ENCODE measurements at regions not wholly inside any gene's neighbourhood (a gene's known extent, or its start where the extent isn't known, plus 50 kb on each side); places are given as distances from the start of the nearest gene placed in this dataset.
A peak's percentile ranks its signal among the peaks of the same experiment; 100 is the strongest.

DNA sequence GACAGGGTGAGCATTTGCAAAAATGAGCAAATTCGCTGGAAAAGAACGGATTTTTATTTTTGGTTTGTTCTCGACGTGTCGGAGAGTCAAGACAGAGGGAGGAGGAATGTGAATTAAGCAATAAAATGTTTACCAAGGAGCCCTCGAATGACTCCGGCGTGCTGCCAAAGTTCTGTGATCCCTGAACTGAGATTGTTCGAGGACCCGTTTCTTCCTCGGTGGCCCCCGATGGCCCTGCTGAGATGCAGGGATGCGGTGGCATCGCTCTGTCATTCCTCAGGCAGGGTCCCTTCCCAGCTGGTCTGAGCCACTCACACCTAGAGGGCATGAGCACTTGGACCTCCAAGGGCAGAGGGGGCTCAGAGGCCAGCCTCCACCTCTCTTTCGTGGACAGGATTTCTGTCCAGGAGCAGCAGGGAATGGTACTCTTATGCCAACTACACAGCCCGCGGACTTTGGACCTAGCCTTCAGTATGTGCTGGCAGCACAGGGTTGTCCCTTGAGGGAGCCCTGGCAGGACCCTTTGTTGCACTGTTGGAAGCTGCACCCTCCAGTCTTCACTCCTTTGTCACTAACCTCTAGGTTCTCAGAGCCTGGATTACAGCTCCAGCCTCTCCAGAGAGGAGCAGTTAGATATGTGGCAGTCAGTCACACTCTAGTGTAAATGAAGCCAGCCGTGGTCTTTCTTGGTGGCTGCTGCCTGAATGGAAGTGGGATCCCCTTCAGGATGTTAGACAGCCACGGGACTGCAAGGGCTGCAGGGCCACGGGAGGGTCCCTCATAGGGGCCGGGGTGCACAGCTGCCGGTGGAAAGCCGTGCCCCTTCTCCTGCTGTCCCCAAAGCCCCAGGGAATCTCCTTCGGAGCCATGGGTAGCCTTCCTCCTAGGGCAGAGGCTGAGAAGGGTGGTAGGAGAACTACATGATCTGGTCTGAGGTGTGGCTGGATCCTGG is 109.4 kb upstream of the ANO1 start:
- Mint-ChIP-seq H3K9me3 (no peaks in the 10 kb centered on the region), H3K27ac (no peak overlapping the region), H3K4me1 (ENCODE audit: low read depth in 2 of 2) (peaks cover 3 to 4% of the 10 kb centered on the region in 2 donors), H3K36me3 (ENCODE audit: insufficient read depth) (no peaks in the 10 kb centered on the region), H3K4me3 (no peak overlapping the region), H3K27me3 (peaks cover 25 to 31% of the 10 kb centered on the region in 2 donors)
- DNase-seq: no peak
- ATAC-seq (replicated peaks): no peak

DNA sequence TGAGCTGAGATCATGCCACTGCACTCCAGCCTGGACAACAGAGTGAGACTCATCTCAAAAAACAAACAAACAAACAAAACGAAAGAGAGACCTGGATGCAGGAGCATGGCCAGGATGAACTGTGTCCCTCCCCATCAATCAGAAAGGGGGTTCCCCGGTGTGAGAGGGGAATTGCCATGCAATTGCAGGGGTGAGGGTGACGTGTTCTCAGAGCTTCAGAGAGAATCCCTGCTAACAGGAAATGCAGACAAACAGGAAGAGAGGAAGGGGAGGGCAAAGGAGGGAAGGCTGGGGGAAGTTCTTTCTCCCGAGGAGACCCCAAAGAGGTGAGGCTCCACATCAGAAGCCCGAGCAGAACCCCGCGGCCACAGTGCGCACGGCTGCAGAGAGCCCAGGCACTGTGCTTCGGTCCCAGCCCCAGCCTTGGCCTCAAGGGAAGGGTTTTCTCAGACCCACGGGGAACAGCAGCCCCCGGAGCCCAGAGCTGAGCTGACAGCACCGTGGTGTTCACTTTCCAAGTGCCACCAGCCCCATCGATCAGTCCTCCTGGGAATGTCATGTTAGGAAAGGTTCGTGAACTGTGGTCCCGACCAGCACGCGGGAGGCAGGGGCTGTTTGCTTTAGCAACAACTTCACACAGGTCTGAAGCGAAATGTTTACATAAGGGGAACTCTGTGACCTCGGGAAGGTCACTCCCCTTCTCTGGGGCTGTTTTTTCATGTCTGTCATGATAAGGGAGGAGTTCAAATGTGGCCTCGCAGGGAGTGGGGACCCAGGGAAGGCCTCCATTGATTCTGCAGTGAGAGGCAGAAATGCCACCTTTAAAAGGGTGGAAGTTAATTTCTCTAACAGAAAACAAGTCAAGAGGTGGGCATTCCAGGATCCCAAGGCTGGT is 108.0 kb upstream of the ANO1 start:
- no peak for DNase-seq
- Mint-ChIP-seq H3K27ac (no peak overlapping the region), H3K27me3 (peaks cover 25 to 31% of the 10 kb centered on the region in 2 donors), H3K4me3 (peak overlapping the region in 1 of 2 donors; percentile 2), H3K4me1 (ENCODE audit: low read depth in 2 of 2) (peaks cover 3 to 4% of the 10 kb centered on the region in 2 donors), H3K36me3 (ENCODE audit: insufficient read depth) (no peaks in the 10 kb centered on the region), H3K9me3 (no peaks in the 10 kb centered on the region)
- ATAC-seq (replicated peaks): no peak

DNA sequence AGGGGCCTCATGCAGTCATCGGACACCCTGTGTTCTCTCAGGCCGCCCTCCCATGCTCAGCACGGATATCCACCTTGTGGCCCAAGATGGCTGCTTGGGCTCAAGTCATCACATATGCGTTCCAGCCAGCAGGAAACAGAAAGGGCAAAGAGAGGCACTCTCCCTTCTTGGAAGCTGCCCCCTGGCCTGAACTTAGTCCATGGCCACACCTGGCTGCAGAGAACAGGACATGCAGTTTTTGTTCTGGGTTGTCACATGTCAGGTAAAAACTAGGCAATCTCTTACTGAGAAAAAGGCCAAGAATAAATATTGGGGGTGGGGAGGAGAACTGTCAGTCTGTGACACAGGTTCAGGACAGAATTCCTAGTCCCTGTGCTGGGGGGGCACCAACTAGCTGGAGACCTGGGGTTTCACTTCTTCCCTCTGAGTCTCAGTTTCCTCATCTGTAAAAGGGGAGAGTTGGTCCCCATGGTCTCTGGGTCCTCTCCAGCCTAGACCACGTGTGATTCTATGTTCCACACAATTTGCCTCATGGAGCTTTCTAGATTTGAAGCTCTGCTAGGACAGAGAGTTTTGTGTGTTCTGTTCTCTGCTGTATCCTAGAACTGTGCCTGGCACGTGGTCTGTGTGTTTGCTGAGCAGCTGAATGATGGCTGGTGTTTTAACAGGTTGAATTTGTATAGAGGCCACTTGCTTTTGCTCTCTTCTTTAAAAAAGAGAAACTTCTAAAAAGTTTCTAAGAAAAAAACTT is 107.2 kb upstream of the ANO1 start:
- Mint-ChIP-seq H3K27me3 (peaks cover 25 to 31% of the 10 kb centered on the region in 2 donors), H3K36me3 (ENCODE audit: insufficient read depth) (no peaks in the 10 kb centered on the region), H3K9me3 (no peaks in the 10 kb centered on the region), H3K4me3 (no peak overlapping the region), H3K4me1 (ENCODE audit: low read depth in 2 of 2) (peaks cover 3 to 4% of the 10 kb centered on the region in 2 donors), H3K27ac (peak overlapping the region in 1 of 2 donors; percentile 25)
- ATAC-seq (replicated peaks) (no peak), DNase-seq (no peak)

DNA sequence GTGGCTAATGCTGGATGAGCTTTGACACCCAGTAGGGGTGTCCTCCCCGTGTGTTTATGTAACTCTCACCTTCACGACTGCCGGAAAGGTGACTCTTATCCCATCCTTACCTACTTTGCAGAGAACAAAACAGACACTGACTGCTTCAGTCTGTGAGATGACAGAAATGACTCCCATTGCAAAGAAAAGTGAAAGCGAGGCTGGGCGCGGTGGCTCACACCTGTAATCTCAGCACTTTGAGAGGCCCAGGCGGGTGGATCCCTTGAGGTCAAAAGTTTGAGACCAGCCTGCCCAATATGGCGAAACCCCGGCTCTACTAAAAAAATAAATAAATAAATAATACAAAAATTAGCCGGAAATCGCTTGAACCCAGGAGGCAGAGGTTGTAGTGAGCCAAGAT is 106.4 kb upstream of the ANO1 start:
- DNase-seq (no peak), ATAC-seq (replicated peaks) (no peak)
- Mint-ChIP-seq H3K4me1 (ENCODE audit: low read depth in 2 of 2) (peaks cover 3 to 4% of the 10 kb centered on the region in 2 donors), H3K36me3 (ENCODE audit: insufficient read depth) (no peaks in the 10 kb centered on the region), H3K27me3 (peaks cover 25 to 31% of the 10 kb centered on the region in 2 donors), H3K9me3 (no peaks in the 10 kb centered on the region), H3K4me3 (no peak overlapping the region), H3K27ac (no peak overlapping the region)

DNA sequence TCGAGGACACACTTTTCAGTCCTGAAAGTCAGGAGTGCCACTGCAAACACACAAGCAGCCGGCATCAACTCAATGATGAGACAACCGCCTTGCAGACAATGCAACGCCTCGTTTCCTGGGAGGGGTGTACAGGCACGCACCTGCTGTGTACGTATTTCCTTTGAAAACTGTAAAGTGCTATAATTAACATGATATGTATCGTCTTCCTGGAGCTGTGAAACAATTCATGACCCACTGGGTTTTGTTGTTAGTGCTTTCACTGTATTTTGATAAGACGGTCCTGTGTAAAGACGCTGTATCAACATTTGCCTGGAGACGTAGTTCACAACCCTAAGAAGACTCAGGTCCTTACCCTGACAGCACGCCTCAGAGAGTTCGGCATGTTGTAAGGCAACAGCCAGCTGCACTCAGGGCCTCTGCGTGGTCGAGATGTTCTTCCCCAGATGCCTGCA is 105.7 kb upstream of the ANO1 start:
- Mint-ChIP-seq H3K9me3 (no peaks in the 10 kb centered on the region), H3K4me3 (no peak overlapping the region), H3K27ac (no peak overlapping the region), H3K27me3 (peaks cover 25 to 31% of the 10 kb centered on the region in 2 donors), H3K36me3 (ENCODE audit: insufficient read depth) (no peaks in the 10 kb centered on the region), H3K4me1 (ENCODE audit: low read depth in 2 of 2) (peaks cover 3 to 4% of the 10 kb centered on the region in 2 donors)
- ATAC-seq (replicated peaks) (peak; percentile 32), DNase-seq (no peak)

DNA sequence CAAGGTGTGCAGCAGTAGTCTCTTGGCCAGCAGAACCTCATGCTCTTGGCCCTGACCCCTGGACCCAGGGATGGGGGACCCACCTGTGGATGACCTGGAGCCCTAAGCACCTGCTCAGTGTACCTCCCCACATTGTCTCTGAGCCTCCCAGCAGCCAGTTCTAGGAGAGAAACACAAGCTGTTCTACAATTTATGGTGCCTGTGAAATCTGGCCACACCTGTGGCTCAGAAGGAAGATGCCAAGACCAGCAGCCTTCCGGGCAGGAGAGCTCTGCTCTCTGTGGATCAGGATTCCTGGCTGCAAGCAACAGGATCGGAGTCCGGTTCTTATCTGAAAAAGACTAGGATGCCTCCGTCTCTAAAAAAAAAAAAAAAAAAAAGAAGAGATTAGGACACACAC is 103.6 kb upstream of the ANO1 start:
- Mint-ChIP-seq H3K4me3 (no peak overlapping the region), H3K36me3 (ENCODE audit: insufficient read depth) (no peaks in the 10 kb centered on the region), H3K9me3 (no peaks in the 10 kb centered on the region), H3K27ac (no peak overlapping the region), H3K27me3 (peaks cover 31 to 36% of the 10 kb centered on the region in 2 donors), H3K4me1 (ENCODE audit: low read depth in 2 of 2) (peaks cover 3 to 4% of the 10 kb centered on the region in 2 donors)
- ATAC-seq (replicated peaks) (no peak), DNase-seq (no peak)

DNA sequence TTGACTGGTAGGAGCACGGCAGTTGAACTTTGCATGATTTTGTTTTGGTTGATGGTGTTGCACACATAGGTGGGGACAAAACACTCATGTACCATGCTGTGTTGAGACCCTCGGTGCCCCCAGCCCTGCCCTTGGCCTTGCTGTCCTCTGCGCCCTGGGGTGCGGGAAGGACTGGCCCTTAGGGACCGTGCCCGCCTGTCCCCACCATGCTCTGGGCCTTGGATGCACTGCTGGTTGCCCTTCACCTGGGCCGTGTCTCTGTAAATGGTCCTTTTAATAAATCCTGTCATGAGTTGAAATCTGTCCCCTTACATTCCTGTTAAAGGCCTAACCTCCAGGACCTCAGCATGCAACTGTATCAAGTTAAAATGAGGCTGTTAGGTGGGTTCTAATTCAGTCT is 102.3 kb upstream of the ANO1 start:
- no peak for ATAC-seq (replicated peaks)
- Mint-ChIP-seq H3K27ac (no peak overlapping the region), H3K27me3 (peaks cover 32 to 38% of the 10 kb centered on the region in 2 donors), H3K4me1 (ENCODE audit: low read depth in 2 of 2) (no peaks in the 10 kb centered on the region), H3K9me3 (no peaks in the 10 kb centered on the region), H3K36me3 (ENCODE audit: insufficient read depth) (no peaks in the 10 kb centered on the region), H3K4me3 (no peak overlapping the region)
- no peak for DNase-seq

DNA sequence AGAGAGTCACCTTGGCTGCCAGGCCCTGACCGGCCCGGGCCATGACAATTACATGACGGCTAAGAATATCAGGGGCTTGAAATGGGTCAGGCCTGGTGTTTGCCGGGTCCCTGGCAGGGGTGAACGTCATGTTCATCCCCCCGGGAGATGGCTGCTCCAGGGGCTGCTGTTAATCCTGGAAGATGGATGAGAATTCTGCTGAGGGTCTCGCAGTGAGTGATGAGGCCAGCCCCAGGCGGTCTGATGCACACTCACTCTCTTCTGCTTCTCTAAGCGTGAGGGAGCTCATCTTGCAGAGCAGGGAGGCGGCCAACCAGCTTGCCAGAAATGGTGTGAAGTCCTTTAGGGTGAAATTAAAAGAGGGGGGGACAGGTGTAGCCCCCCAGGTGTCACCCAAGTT is 101.3 kb upstream of the ANO1 start:
- H3K4me3 Mint-ChIP-seq: no peak overlapping the region

DNA sequence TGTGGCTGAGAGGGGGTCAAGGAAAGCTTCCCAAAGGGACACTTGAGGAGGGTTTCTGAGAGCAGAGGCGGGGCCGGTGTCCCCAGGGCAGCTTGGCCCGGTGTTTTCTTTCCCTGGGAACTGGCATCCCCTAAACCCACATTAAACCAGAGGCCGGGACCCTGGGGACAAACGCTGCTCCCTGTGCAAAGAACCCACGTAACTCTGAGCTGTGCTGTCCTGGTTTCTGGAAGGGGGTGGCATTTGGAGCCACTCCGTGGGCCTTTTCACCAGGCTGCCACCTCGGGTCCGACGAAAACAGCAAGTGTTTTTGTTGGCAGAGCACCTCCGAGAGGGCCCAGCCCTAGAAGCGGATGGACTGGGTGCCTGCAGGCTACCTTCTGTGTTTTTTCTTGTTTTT is 100.2 kb upstream of the ANO1 start:
- no peak overlapping the region for H3K4me3 Mint-ChIP-seq

More for the DNA sequence above, 101.3 kb upstream of the ANO1 start:
- Mint-ChIP-seq H3K4me1 (ENCODE audit: low read depth in 2 of 2) (no peaks in the 10 kb centered on the region), H3K36me3 (ENCODE audit: insufficient read depth) (no peaks in the 10 kb centered on the region), H3K9me3 (no peaks in the 10 kb centered on the region), H3K27me3 (peaks cover 27 to 44% of the 10 kb centered on the region in 2 donors), H3K27ac (no peak overlapping the region)
- no peak for DNase-seq
- ATAC-seq (replicated peaks): no peak

DNA sequence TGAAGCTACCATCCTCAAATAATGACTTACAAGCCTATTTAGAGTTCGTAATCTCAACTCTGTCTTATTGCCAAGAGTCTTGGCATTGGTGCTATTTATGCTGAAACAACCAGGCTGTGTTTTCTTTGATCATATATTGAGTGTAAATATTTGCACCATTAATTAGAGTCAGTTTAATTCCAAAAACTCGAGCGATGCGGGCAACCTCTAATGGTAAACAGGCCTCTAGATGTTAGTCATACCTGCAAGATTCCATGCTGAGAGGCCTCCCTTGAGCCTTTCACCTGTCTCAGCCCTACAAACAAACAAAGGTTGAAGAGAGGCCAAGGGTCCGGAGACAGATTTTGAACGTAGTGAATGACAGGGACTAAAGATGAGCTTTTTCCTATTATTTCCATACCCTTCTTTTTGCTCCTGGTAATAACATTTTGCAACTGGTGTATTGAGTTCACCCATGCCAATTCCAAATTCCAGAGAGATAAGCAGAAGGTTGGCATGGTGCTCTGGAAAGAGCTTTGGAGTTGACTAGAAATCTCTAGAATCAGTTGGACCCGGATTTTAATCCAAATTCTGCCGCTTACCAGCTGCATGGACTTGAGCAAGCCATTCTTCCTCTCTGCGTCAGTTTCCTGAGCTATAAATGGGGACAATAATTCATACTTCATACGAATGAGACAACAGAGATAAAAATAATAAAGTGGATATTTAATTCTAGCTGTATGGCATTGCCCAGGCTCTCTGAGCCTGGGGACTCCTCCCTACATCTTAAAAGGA is 99.1 kb upstream of the ANO1 start:
- no peak for ATAC-seq (replicated peaks)
- H3K4me3 Mint-ChIP-seq: no peak overlapping the region
- H3K4me1 Mint-ChIP-seq (ENCODE audit: low read depth in 2 of 2): no peaks in the 10 kb centered on the region
- no peaks in the 10 kb centered on the region for H3K9me3 Mint-ChIP-seq
- no peaks in the 10 kb centered on the region for H3K36me3 Mint-ChIP-seq (ENCODE audit: insufficient read depth)
- DNase-seq: no peak
- H3K27me3 Mint-ChIP-seq: peaks cover 39 to 53% of the 10 kb centered on the region in 2 donors
- H3K27ac Mint-ChIP-seq: no peak overlapping the region

More for the DNA sequence above, 100.2 kb upstream of the ANO1 start:
- no peaks in the 10 kb centered on the region for H3K36me3 Mint-ChIP-seq (ENCODE audit: insufficient read depth)
- ATAC-seq (replicated peaks) (no peak), DNase-seq (no peak)
- H3K27ac Mint-ChIP-seq: no peak overlapping the region
- no peaks in the 10 kb centered on the region for H3K9me3 Mint-ChIP-seq
- peaks cover 35 to 49% of the 10 kb centered on the region in 2 donors for H3K27me3 Mint-ChIP-seq
- H3K4me1 Mint-ChIP-seq (ENCODE audit: low read depth in 2 of 2): no peaks in the 10 kb centered on the region

DNA sequence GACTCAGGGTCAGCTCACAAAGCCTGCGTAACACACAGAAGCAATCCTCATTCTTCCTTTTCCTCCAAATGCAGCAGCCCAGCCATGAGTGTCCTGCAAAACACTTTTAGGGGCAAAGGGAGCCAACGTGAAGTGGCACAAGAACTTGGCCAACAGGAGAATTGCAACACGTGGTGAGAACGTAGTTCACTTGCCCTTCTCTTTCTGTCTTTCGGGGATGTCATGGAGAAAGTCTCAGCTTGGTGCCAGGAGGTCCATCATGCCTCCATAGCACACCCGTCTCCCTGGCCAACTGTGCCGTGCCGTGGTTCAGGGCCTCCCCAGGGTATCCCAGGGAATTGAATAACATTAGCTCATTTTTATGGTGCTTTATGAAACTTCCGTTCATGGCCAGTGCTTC is 98.5 kb upstream of the ANO1 start:
- no peaks in the 10 kb centered on the region for H3K36me3 Mint-ChIP-seq (ENCODE audit: insufficient read depth)
- H3K27me3 Mint-ChIP-seq: peaks cover 45 to 59% of the 10 kb centered on the region in 2 donors
- DNase-seq: no peak
- no peak for ATAC-seq (replicated peaks)
- no peaks in the 10 kb centered on the region for H3K9me3 Mint-ChIP-seq
- no peak overlapping the region for H3K27ac Mint-ChIP-seq
- H3K4me1 Mint-ChIP-seq (ENCODE audit: low read depth in 2 of 2): no peaks in the 10 kb centered on the region
- H3K4me3 Mint-ChIP-seq: no peak overlapping the region

DNA sequence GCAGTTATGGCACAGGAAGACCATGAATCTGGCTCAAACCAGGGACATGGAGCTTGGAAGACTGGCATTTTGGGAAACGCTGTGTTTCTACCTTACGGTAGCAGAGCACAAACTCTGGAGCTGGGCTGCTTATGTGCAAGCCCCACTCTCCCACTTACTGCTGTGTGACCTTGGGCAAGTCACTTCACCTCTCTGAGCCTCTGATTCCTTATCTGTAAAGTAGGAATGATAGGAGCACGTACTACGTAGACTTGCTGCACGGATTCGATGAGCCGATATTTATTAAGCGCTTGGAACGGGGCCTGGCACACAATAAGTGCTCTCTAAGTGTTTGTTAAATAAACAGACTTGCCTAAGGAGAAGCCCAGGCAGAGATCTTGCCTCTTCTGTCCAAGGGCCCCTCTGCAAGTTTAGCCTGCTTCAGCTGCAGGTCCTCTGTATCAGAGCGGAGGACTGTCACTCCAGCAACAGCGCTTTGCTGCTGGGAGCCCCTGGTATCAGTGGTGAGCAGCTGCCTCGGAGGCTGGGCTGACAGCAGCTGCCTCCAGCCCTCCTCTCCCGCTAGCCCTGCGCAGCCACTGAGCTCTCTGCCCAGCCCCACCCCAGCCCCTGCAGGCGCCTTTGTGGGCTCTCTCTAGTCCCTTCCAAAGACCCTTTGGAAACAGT is 96.9 kb upstream of the ANO1 start:
- no peak for ATAC-seq (replicated peaks)
- H3K27me3 Mint-ChIP-seq: peaks cover 48 to 65% of the 10 kb centered on the region in 2 donors

More for the DNA sequence above, 96.9 kb upstream of the ANO1 start:
- H3K36me3 Mint-ChIP-seq (ENCODE audit: insufficient read depth): no peaks in the 10 kb centered on the region
- no peak overlapping the region for H3K27ac Mint-ChIP-seq
- no peaks in the 10 kb centered on the region for H3K9me3 Mint-ChIP-seq
- DNase-seq: no peak
- no peaks in the 10 kb centered on the region for H3K4me1 Mint-ChIP-seq (ENCODE audit: low read depth in 2 of 2)
- H3K4me3 Mint-ChIP-seq: no peak overlapping the region
